Fibroblast of lung (primary cell): ENCODE measurements at regions not wholly inside any gene's neighbourhood (a gene's known extent, or its start where the extent isn't known, plus 50 kb on each side); places are given as distances from the start of the nearest gene placed in this dataset.

Experiments
- CTCF ChIP-seq, 2 donors: IDR thresholded peaks in 1 of 2; conservative IDR thresholded peaks in 1 of 2; 1 replicate in 1 of 2; 2 replicates in 1 of 2; pipeline ENCODE4 v1.5.1; 2011 to 2012; ENCODE audit warnings: low read length in 2 of 2, control low read depth in 1 of 2, inconsistent platforms in 1 of 2, low read depth in 1 of 2, mild to moderate bottlenecking in 1 of 2
- EZH2 ChIP-seq: IDR thresholded peaks from 2 replicates; pipeline ENCODE4 v1.5.1; 2012; ENCODE audit warnings: low read length, control low read depth, mild to moderate bottlenecking; ENCODE audit errors: missing control alignments

GRCh38 chr2:121102941-121103340 lies 182.1 kb downstream of the TFCP2L1 start:
- TF ChIP-seq EZH2 (no peak), CTCF (conservative IDR thresholded peaks at IDR 0.05 in 1 of 2, IDR thresholded peaks at IDR 0.05 in 1 of 2; ENCODE audit: low read depth in 1 of 2, low read length in 2 of 2) (no peak)
